ENCODE measurements at regions not wholly inside any gene's neighbourhood (a gene's known extent, or its start where the extent isn't known, plus 50 kb on each side); places are given as distances from the start of the nearest gene placed in this dataset.

- TF ChIP-seq CTCF (IDR thresholded peaks at IDR 0.05) (no peak), POLR2A (IDR thresholded peaks at IDR 0.05) (peak; percentile 26)
These were observed 138.6 kb upstream of the NKX1-1 start for GRCh38 chr4:1544861-1545281.

All from transverse colon (tissue), 3 donors.